Left lobe of liver (tissue), 2 donors: ENCODE measurements at regions not wholly inside any gene's neighbourhood (a gene's known extent, or its start where the extent isn't known, plus 50 kb on each side); places are given as distances from the start of the nearest gene placed in this dataset.
"Not testable (repeated sequence)": the region's sequence is repeated elsewhere in the genome, so short reads cannot be mapped to it uniquely, and the experiment has no call there.

Experiments
- ATAC-seq: fragments of 200-7000 bp; cut with Tn5 transposase; one replicate; pipeline ENCODE4 v1.9.1; 2020; ENCODE audit warnings: mild to moderate bottlenecking, moderate library complexity
- DNase-seq: peaks from one replicate; pipeline ENCODE4 v3.0.0-alpha.2; 2020; ENCODE audit warnings: low spot score
- donor health status: DM: no; HTN: no; CAD: no; lungs with moderate emphysema.
- donor health status: DM: no; HTN: yes; CAD: no.

DNA sequence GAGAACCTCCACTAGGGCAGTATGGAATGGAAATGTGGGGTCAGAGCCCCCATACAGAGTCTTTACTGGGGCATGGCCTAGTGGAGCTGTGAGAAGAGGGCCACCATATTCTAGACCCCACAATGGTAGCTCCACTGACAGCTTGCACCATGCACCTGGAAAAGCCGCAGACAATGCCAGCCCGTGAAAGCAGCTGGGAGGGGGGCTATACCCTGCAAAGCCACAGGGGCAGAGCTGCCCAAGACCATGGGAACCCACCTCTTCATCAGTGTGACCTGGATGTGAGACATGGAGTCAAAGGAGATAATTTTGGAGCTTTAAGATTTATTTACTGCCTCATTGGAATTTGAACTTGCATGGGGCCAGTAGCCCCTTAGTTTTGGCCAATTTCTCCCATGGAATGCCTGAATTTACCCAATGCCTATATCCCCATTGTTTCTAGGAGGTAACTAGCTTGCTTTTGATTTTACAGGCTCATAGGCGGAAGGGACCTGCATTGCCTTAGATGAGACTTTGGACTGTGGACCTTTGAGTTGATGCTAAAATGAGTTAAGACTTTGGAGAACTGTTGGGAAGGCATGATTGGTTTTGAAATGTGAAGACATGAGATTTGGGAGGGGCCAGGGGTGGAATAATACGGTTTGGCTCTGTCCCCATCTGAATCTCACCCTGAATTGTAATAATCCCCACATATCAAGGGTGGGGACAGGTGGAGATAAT lies 89.4 kb upstream of the MAMLD1 start:
- DNase-seq, ATAC-seq: not testable (repeated sequence)

DNA sequence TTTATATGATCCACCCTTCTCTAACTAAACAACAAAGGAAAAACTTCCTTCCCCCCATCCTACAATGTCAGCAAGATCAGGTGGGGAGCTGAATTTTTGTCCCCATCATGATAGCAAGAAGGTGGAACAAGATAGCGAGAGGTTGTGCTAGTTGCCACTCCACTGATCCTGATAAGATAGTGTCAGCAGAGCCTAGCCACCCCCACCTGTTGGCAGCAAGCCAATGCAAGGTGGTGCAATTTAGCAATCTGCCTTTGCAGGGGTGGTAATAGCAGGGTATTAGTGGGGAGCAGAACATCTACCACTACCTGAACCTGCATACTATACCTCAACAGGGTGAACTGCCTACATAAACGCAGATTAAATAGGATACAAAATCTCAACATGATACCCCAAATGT lies 80.2 kb upstream of the MAMLD1 start:
- DNase-seq (peak; percentile 58), ATAC-seq (peak; percentile 64)

DNA sequence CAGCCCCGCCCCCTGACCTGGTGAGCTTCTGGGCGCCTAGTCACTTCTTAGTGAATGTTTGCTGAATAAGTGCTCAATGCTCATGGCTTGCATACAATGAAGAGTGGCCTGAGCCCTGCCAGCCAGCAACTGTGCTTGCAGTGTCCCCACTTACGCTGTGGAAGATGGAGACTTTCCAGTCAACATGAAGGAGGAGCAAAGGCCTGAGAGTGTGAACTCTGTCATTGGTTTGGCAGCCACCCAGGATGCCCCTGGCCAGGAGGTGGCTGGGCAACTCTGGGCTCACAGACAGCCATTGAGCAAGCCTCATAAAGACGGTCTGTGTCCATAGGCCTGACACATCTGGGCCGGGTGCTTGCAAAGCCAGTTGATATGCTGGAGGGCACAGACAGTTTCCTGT lies 72.1 kb upstream of the MAMLD1 start:
- ATAC-seq (peak; percentile 88), DNase-seq (peak; percentile 90)

DNA sequence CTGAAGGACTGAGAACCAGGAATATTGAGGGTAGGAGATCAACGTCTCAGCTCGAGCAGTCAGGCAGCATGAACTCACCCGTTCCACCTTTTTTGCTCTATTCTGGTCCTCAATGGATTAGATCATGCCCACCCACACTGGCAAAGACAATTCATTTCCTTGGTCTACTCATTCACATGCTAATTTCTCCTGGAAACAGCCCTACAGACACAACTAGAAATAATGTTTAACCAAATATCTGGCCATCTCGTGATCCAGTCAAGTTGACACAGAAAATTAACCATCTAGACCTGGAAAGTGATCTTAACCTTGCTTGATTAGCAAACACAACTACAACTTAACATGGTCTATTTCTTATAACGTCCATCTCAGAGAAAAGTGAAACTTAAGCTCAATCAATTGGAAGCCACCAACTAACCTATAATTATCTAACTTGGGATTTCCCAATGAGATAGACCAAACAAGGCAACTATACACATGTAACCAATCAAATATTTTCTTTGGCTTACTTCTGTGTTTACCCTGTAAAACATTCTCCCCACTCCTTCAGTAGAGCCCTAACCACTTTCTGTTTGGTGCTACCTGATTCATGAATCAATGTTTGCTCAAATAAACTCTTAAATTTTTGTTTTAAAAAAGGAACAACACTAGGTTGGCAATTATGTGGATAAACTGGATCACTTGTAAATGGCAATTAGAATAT lies 69.7 kb upstream of the MAMLD1 start:
- ATAC-seq (peak; percentile 69), DNase-seq (no peak)

DNA sequence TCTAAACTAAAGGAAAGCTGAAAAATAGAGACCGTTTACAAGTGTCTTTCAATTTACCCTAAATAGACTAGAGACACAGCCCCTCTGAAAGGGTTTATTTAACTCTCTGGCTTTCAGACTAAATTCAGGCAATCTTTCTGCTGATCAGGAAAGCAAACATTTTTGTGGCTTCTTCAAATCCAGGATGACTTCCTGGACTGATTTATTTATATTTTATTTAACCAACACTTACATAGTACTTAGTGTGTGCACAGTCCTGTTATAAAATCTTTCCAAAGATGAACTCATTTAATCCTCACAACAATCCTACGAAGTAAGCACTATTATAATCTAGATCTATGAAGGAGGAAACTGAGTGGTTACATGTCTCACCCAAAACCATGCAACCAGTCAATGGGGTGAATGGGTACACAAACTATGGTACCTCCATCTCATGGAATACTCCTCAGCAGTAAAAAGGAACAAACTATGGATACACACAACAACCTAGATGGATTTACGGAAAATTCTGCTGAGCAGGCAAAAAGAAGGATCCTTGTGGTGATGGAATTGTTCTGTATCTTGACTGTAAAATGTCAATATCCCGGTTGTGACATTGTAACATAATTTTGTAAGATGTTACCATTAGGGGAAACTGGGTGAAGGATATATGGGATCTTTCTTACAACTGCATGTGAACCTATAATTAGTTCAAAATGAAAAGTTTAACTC lies 64.1 kb upstream of the MAMLD1 start:
- ATAC-seq (no peak), DNase-seq (no peak)

DNA sequence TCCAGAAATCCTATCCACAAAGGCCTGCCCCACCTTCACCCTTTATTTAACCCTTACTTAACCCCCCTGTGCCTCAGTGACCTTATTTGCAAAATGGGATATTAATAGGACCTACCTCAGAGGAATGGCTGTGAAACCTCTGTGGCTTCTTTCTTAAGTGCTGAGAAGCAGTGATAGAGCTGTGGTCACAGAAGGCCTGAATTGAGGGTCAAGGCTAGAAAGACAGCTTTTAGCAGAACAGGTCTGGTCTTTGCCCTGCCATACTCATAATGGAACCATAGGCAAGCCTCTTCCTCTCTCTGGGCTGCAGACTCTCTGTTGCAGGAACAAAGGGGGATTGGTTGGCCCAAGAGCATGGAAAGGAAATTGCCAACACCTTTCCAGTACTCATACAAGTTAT lies 63.5 kb upstream of the MAMLD1 start:
- no peak for ATAC-seq
- no peak for DNase-seq

DNA sequence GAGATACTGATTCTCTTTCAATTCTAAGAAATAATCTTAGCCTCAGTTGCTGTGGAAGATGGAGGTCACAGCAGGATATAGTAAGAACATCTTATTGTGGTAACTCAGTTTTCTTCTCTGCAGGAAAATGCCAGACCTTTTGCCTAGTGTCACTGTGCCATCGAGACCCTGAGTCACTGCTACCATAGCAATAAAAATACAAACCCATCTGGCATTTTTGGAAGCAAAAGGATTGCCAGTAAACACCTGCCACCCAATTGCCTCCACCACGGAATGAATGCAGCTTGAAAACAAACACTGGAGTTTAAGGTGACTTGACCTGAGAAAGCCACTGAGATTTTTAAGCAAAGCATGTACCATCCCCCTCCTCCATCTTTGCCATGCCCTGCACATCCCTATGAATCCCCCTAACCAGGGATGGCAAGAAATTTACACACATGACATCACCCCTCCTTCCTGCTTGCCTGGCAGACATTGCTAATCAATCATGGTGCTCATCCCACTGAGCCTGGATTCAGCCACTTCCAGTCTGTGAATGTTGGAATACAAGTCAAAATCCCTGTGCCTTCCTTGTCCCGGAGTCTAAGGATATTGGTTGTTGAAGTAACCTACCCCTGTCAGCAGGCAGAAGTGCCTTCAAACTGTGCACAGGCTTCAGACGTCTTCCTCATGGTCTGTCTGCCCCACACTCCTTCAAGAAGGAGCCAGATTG lies 59.6 kb upstream of the MAMLD1 start:
- ATAC-seq (no peak), DNase-seq (no peak)

DNA sequence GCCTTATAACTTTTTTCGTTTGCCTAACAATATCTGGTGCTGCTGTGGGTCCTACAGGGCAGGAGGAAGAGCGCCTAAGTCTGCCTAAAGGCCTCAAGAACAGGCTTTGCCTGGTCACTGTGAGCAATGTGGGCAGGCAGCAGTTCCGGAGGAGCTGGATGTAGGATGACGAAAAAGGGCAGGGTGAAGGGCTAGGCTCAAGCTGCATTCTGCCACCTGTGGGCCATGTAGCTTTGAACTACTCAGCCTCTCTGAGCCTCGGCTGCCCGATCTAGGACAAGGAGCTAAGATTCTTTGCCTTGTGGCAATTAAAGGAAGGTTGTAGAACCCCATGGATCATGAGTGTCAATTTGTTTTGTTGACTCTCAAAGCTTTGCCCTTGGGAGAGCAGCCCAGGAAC lies 57.1 kb upstream of the MAMLD1 start:
- DNase-seq = no peak
- ATAC-seq = peak; percentile 66

DNA sequence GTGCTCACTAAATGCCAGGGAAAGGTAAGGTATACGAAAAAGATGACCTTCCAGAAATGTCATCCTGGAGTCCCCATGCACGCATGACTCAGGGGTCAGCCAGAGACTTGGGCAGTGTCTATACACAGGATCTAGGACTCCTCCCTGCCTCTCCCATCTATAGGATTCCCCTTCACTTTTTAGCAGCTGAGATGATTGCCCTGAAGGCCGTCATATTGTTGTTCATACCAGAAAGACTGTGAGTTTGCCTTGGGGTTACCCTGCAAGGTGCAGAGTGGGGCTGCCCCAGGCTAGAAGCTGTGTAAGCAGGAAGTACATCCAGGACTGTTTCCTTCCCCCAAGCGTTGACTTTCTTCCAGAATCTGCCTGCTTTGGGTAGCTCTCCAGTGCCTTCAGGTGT lies 55.1 kb upstream of the MAMLD1 start:
- ATAC-seq = no peak
- no peak for DNase-seq

DNA sequence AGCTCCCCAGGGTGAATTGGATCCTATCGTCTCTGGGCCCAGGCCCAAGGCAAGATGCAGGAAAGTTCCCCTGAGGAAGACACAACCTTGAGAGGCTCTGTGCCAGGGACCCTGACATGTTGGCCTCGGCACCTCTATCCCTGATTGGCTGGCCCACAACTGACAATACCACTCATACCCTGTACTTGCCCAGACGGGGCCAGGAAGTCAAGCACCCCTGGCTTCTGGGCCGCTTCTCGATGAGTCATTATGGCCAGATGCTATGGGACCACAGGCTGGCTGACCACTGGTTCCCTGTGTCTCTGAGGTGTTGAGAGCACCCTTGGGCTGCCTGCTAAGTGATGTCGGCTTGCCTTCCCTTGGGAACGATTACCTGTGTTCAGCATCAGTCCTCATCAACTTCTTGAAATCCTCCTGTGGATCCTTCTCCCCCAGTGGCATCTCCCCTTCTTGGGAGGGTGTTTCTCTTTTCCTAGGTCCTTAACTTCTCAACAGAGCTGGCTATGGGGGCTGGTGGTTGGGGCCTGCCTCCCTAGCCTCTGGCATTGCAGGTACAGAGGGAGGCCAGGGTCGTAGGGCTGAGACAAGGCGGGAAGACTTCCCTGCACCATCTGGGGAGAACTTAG lies 54.5 kb upstream of the MAMLD1 start:
- DNase-seq (no peak), ATAC-seq (no peak)

DNA sequence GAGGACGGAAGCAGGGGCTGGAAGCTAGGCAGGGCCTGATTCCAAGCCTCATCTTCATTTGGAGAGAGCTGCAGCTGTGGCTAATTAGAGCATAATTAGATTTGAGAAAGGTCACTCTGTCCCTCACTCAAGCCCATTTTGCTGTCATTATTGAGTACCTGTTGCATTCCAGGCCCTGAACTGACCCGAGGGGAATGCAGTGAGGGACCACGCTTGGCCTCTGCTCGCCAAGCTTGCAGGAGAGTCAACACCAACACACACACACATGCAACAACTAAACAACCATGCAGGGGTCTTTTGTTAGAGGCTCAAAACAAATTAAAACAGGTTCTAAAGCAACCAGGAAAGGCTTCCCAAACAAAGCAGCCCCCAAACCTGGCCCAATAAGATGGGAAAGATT lies 52.7 kb upstream of the MAMLD1 start:
- ATAC-seq (no peak), DNase-seq (no peak)

DNA sequence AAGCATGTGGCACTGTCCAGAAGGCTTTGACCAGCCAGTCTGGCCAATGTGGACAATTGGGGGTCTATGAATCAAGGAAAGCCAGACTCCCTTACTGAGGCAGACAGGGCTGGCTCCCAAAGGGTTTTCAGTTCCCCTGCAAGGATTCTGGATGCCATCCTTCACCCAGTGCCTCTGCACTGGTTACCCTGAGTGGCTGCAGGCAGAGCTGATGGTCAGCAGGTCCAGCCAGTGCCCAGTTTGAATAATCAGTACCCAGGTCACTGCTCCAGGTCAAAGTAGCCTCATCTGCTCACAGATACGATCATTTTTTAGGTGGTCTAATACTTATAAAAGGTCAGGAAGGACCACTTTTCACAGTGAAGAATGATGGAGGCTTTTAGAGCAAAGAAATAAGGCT lies 52.2 kb upstream of the MAMLD1 start:
- ATAC-seq (no peak), DNase-seq (no peak)

DNA sequence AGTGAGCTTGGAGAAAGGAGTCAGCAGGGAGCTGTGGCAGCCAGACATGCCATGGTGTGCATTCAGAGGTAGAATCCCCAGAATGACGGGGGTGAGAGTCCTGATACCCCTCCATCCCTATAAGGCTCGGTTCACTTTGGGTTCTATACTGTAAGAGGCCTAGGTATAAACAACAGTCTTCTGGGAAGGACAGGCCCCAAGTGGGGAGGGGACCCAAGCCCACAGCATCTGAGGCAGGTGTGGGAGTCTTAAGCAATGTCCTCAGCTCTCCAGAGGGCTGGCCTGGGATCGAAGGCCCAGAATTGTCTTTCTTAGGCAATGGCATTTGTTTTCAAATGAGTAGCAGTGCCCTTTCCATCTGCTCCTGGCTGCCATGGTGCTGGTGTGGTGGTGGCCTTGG lies 50.2 kb upstream of the MAMLD1 start:
- ATAC-seq (no peak), DNase-seq (no peak)
